Mucosa of gallbladder (tissue), 1 donor: ENCODE measurements at regions not wholly inside any gene's neighbourhood (a gene's known extent, or its start where the extent isn't known, plus 50 kb on each side); places are given as distances from the start of the nearest gene placed in this dataset.

ENCODE experiments used
- DNase-seq: peaks from one replicate; pipeline ENCODE4 v3.0.0-alpha.2; 2020; ENCODE audit warnings: low spot score
- donor health status: DM: no; HTN: no; CAD: no.

- DNase-seq: no peak
These were observed 346.8 kb upstream of the NFE2L3 start for GRCh38 chr7:25805027-25805687.

GRCh38 chr7:25807086-25807611 is 344.8 kb upstream of the NFE2L3 start:
- DNase-seq: no peak

DNA sequence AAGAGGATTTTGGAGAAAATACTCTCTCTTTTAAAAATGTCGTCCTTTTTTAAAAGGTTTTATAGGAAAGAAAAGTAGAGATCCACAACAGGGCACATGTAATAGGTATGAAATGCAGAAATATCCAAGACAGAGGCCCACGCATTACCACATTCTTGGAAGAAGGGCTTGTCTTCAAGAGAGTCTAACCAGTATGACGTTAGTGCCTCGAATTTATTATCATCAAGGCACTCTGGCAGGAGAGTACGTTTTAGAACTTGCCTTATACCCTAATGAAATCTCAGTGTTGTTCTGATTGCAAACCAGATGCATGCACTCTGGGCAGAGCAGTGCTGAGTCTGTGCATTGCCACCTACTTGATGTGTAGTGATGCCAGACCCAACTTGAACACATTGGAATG is 342.6 kb upstream of the NFE2L3 start:
- no peak for DNase-seq

DNA sequence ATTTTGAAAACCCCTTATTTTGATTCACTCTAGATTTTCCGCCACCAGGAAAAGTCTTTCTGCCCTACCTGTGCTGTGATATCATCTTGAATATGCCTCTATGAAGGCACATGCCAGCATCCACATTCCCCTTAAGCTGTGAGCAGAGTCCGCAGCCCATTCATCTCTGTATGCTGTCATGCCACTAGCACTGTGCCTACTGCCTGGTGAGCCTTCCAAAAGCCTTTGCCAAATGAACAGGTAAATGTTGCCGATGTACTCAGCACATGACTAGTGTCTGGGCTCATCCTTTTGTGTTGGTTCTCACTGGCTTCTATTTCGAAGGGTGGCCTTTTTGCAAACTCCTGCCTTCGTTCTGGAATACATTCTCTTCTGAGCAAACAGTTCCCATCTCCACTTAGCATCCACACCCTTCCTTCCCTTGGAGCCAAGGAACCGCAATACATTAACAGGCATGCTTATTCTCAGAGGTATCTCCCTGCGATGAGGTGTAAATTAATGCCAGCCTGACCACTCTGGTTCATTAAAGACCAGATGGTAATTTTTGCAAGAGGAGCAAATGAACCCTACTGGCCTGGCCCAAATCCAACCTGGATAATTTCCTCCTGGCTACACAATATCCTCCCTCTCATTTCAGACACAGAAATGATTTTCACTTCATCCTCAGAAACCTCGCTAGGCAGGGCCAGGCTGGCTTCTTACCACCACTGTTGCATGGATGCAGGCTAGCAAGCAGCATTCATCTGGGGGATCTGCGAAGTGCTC is 339.7 kb upstream of the NFE2L3 start:
- DNase-seq: no peak

DNA sequence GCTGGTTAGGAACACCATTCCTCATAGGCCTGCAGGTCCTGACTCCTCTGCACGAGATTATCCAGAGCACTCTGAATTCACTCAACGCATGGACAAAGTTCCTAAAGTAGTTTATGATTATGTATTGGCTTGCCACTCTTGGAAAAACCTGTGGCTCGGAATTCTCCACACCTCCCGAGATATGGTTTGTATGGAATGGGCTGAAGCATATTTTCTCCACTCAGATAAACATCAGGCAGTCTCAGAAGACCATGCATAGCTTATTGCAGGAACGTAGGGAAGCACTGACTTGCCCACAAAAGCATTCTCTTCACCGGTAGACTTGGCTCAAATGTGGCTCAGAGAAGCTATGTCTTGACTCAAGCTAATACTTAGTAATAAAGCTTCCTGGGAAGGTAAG is 338.6 kb upstream of the NFE2L3 start:
- no peak for DNase-seq

DNA sequence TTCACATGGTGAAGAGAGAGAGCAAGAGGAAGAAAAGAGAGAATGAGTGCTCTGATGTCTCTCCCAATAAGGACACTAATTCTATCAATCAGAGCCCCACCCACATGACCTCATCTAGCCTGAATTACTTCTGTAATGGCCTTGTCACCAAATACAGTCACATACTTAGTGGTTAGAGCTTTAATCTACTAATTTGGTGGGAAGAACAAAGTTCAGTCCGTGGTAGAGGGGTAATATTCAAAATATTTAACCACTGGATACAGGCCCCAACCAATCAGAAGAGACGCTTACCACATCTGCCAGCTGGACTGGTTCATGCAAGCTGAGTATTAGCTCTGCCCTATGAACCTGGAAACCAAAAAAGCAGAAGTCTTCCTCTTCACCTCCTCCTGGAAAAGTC is 336.3 kb upstream of the NFE2L3 start:
- no peak for DNase-seq

GRCh38 chr7:25820432-25821040 is 331.5 kb upstream of the NFE2L3 start:
- DNase-seq: no peak

GRCh38 chr7:25821225-25821624 is 330.8 kb upstream of the NFE2L3 start:
- DNase-seq: no peak

DNA sequence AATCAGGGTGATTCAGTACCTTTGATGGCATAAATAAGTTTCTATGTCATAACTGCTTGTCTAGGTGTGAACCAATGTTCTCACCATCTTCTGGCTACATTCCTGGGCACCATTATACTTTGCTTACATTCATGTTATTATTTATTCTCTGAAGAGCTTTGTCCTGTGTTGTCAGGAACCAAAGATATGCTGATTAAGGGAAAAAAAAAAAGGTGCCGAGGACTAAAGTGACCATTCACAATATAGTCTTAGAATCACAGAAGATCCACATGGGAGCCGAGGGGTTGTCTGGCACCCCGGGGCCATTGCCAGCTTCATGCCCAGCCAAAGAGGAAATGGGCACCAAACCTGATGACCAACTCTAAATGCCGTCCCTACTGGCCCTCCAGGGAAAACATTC is 329.2 kb upstream of the NFE2L3 start:
- DNase-seq: no peak

GRCh38 chr7:25823571-25823970 is 328.4 kb upstream of the NFE2L3 start:
- DNase-seq: no peak

DNA sequence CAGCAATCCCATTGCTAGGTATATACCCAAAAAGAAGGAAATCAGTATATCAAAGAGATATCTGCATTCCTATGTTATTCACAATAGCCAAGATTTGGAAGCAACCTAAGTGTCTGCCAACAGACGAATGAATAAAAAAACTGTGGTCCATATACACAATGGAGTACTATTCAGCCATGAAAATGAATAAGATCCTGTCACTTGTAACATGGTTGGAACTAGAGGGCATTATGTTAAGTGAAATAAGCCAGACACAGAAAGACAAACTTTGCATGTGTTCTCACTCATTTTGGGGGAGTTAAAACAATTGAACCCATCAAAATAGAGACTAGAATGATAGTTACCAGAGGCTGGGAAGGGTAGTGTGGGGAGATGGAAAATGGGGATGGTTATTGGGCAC is 323.5 kb upstream of the NFE2L3 start:
- no peak for DNase-seq

DNA sequence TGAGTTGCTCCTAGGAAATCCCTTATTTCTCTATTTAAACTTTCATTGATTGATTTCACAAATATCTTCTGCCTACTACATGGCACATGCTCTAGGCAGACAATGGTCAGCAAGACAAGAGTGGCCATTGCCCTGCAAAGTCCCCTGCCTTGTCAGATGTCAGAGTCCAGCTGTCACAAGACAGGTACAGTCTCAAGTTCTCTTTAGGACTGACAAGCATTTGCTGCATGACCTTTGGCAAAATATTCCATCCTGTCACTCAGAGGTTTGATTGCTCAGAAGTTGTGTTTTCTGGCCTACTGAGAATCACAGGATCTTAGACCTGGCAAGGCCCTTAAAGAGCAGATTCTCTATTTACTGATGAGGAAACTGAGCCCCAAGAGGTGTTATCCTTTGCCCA is 322.3 kb upstream of the NFE2L3 start:
- DNase-seq: no peak

GRCh38 chr7:25830215-25830614 is 321.8 kb upstream of the NFE2L3 start:
- DNase-seq: no peak

GRCh38 chr7:25831062-25831691 is 320.8 kb upstream of the NFE2L3 start:
- DNase-seq: no peak

DNA sequence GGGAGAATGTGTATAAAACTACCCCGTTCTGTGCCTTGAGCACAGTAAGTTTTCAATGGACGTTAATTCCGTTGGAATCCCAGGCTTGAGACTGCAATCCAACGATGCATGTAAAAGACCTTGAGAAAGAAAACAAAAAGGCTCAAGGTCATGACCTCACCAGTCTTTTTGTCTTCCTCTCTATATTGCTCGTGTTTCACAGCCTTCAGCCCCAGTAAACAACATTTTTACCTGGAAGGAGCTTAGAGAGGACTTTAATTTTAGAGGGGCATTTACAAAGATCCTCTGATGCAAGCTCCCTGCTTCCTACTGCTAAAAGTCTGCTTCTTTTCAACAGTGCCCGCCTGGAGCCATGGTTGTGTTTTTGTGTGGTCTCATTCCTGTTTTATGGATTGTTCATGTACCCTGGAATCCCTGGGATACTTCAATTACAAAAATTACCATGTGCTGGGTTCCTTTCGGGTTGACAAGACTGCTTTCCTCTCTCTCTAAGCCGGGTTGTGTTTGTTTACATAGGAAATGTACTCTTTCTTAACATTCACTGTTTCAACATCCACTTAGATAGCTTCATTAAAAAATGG is 320.1 kb upstream of the NFE2L3 start:
- no peak for DNase-seq

DNA sequence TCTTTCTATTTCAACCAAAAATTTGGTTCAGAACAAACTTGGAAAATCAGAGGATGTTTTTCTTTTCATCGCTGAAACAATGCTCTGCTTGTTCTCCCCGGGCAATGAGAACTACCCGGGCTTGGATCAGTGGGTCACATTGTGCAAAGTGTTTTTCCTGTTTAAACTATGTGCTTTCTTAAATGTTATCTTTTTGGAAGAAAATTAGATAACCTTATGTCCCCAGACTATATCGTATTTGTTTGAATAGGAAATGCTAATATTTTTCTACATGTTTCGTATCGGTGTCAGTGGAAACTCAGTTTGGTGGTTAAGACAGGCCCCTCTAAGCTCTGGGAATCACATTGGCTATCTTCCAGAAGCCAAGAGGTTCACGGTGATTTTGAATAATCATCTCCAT is 319.5 kb upstream of the NFE2L3 start:
- DNase-seq: no peak

DNA sequence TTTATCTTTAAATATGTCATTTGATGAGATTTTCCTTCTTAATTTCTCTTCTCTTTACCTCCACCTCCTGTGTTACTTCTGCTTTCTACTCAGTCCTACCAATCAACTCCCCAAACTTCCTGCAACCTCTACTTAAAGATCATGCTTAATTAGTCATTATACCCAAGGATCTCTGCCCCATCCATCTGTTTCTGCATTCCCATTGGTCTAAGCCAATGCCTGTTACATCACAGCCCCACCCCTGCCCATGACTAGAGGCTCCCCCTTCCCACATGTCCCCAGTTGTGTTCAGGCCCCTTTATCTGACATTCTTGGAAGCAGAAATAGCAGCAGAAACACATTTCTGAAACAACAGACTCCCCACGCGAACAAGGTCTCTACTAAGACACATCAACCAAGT is 319.1 kb upstream of the NFE2L3 start:
- DNase-seq: no peak

DNA sequence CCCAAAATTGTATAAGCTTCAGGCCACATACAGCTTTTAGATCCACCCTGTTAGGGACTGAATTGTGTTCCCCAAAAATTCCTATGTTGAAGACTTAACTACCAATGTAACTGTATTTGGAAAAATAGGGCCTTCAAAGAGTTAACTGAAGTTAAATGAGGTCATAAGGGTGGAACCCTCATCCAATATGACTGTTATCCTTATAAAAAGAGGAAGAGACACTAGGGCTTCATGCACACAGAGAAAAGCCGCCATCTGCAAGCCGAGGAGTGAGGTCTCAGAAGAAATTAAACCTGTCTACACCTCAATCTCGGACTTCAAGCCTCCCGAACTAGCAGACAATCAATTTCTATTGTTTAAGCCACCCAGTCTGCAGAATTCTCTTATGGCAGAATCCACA is 317.9 kb upstream of the NFE2L3 start:
- no peak for DNase-seq

DNA sequence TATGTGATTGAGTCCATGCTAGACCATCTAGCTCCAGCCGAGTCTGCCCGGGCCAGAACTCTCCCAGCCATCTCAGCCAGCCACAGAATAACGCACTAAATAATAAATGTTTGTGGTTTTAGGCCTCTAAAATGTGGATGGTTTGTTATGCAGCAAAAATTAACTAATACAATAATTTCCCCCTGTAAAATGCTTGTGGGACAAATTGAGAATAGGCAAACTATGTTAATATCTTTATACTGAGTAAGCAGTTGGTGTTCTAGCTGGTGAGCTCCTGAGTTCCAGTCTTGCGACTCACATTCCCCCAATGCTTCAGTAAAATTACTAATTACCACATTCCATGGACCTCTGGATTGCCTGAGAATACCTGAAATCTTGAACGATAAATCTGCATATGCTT is 316.8 kb upstream of the NFE2L3 start:
- no peak for DNase-seq

- no peak for DNase-seq
These were observed 312.8 kb upstream of the NFE2L3 start for GRCh38 chr7:25839084-25839769.

DNA sequence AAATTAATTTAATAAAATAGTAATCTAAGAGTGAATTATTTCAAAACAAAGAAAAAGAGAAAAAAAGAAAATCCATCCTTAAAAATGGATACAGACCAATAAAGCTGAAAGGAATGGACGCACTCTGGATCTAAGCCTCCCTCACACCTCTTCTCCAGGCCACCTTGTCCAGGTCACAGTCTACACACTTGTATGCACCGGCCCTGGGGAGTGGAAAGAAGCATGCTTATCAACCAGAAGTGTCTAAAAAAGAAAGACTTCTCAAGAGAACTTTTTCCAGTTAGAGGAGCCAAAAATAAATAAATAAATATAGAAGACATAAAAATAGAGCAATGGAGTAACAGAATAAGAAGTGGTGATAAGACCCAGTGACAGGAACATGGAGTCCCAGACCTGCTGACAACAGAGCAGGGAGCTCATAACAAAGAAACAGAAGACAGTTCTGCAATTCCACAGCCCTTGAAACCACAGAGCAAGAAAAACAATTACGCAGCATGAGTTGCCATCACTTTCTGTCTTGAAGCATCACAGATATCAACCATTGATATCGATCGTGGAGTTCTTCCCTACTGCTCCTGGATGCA is 311.7 kb upstream of the NFE2L3 start:
- peak; percentile 50 for DNase-seq
